Keratinocyte (primary cell): ENCODE measurements at regions not wholly inside any gene's neighbourhood (a gene's known extent, or its start where the extent isn't known, plus 50 kb on each side); places are given as distances from the start of the nearest gene placed in this dataset.

ENCODE experiments used
- DNase-seq: peaks from one replicate; pipeline ENCODE4 v3.0.0-alpha.2; 2011; ENCODE audit warnings: low read depth, missing footprints, low spot score
- FAIRE-seq: peaks from 2 replicates; lab custom pipeline; 2011; peaks lifted over from hg19 to GRCh38; lab: Jason Lieb, UNC
- H2AFZ ChIP-seq: 2 replicates; pipeline ENCODE4 v1.6.0; 2012; ENCODE audit warnings: low read length, control low read depth, inconsistent platforms; ENCODE audit not compliant: control insufficient read depth
- H3K27ac ChIP-seq: 2 replicates; pipeline ENCODE4 v1.5.1; 2011; ENCODE audit warnings: low read length; ENCODE audit not compliant: control insufficient read depth, insufficient read depth
- H3K27me3 ChIP-seq: 3 replicates; pipeline ENCODE4 v1.6.0; 2011; ENCODE audit warnings: low read length; ENCODE audit not compliant: control insufficient read depth, insufficient read depth; ENCODE audit errors: extremely low read depth
- H3K36me3 ChIP-seq, 2 experiments: 2 replicates in 1 of 2; 3 replicates in 1 of 2; pipeline ENCODE4 v1.5.1; 2011; ENCODE audit warnings: low read length in 2 of 2, mild to moderate bottlenecking in 1 of 2; ENCODE audit not compliant: control insufficient read depth in 2 of 2, insufficient read depth in 2 of 2; ENCODE audit errors: extremely low read depth in 1 of 2
- H3K4me1 ChIP-seq: 3 replicates; pipeline ENCODE4 v1.5.1; 2011; ENCODE audit warnings: low read length; ENCODE audit not compliant: control insufficient read depth, insufficient read depth; ENCODE audit errors: extremely low read depth
- H3K4me2 ChIP-seq: 3 replicates; pipeline ENCODE4 v1.6.0; 2011; ENCODE audit warnings: low read depth, low read length; ENCODE audit not compliant: control insufficient read depth, insufficient read depth; ENCODE audit errors: extremely low read depth
- H3K4me3 ChIP-seq, 3 experiments: fragments of 200-600 bp in 1 of 3; sonication (generic) in 1 of 3; 2 replicates in 2 of 3; 3 replicates in 1 of 3; pipeline ENCODE4 v1.5.1; 2011 to 2016; ENCODE audit warnings: low read length in 3 of 3, mild to moderate bottlenecking in 3 of 3, control low read depth in 2 of 3, inconsistent platforms in 1 of 3, low read depth in 1 of 3, mixed read lengths in 1 of 3, mixed run types in 1 of 3, moderate library complexity in 1 of 3; ENCODE audit not compliant: control insufficient read depth in 2 of 3, insufficient read depth in 2 of 3; ENCODE audit errors: extremely low read depth in 1 of 3
- H3K79me2 ChIP-seq: 2 replicates; pipeline ENCODE4 v1.6.0; 2012; ENCODE audit warnings: low read length; ENCODE audit not compliant: control insufficient read depth, insufficient read depth
- H3K9ac ChIP-seq: 3 replicates; pipeline ENCODE4 v1.6.0; 2011; ENCODE audit warnings: low read length; ENCODE audit not compliant: control insufficient read depth, insufficient read depth; ENCODE audit errors: extremely low read depth
- H3K9me1 ChIP-seq: 3 replicates; pipeline ENCODE4 v1.6.0; 2011; ENCODE audit warnings: low read length; ENCODE audit not compliant: control insufficient read depth, insufficient read depth; ENCODE audit errors: extremely low read depth
- H3K9me3 ChIP-seq: 2 replicates; pipeline ENCODE4 v1.5.1; 2012; ENCODE audit warnings: low read depth, low read length; ENCODE audit not compliant: control insufficient read depth
- H4K20me1 ChIP-seq: 3 replicates; pipeline ENCODE4 v1.6.0; 2011; ENCODE audit warnings: low read length; ENCODE audit not compliant: control insufficient read depth, insufficient read depth; ENCODE audit errors: extremely low read depth
- EZH2 ChIP-seq: IDR thresholded peaks from one replicate; pipeline ENCODE4 v1.6.1; 2012; ENCODE audit warnings: inconsistent platforms, mild to moderate bottlenecking, low read length, moderate library complexity
- dilution Hi-C: fragments of 300-500 bp; cut with MboI; formaldehyde crosslinking; loops from one replicate; pipeline ENCODE4 v1.7.0; 2020; ENCODE audit warnings: low sequenced_read_pairs; ENCODE audit not compliant: extremely low pct_ligation_motif_present
- TF ChIP-seq, protein P1 (sequence below), 3 experiments: IDR thresholded peaks in 1 of 3; conservative IDR thresholded peaks in 1 of 3; optimal IDR thresholded peaks in 1 of 3; 2 replicates in 2 of 3; 3 replicates in 1 of 3; pipeline versions ENCODE3 to v1.5.1; 2011; ENCODE audit warnings: low read length in 3 of 3, mild to moderate bottlenecking in 3 of 3, moderate library complexity in 2 of 3, control low read depth in 1 of 3, inconsistent platforms in 1 of 3; ENCODE audit not compliant: insufficient read depth in 2 of 3; ENCODE audit errors: extremely low read depth in 1 of 3

DNA sequence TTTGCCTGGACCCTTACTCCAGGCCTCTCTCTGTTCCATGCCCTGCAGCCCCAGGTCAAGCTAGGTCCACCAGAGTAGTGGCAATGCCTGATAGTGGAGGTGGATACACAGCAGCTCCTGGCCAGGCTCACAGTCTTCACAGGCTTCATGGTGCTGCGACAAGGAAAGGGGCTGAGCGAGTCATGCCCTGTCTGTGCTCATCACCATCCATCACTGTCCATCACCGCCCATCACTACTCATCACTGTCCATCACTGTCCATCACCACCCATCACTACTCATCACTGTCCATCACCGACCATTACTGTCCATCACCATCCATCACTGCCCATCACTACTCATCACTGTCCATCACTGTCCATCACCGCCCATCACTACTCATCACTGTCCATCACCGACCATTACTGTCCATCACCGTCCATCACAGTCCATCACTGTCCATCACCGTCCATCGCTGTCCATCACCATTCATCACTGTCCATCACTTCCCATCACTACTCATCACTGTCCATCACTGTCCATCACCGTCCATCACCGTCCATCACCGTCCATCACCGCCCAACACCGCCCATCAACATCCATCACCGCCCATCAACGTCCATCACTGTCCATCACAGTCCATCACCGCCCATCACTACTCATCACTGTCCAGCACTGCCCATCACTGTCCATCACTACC is 57.1 kb upstream of the OTOS start:
- Histone ChIP-seq H3K4me1 (no peaks in the 10 kb centered on the region), H3K4me2 (no peak overlapping the region), H3K27me3 (peaks cover 45% of the 10 kb centered on the region), H3K9me3 (no peaks in the 10 kb centered on the region), H3K4me3 (no peak overlapping the region), H3K27ac (no peak overlapping the region), H3K36me3 (no peaks in the 10 kb centered on the region), H3K9me1 (no peaks in the 10 kb centered on the region), H3K9ac (no peak overlapping the region), H3K79me2 (no peaks in the 10 kb centered on the region), H2AFZ (no peak overlapping the region), H4K20me1 (no peaks in the 10 kb centered on the region)
- no peak for DNase-seq
- no peak for FAIRE-seq
- no peak for TF ChIP-seq EZH2
- TF ChIP-seq, protein P1, sequence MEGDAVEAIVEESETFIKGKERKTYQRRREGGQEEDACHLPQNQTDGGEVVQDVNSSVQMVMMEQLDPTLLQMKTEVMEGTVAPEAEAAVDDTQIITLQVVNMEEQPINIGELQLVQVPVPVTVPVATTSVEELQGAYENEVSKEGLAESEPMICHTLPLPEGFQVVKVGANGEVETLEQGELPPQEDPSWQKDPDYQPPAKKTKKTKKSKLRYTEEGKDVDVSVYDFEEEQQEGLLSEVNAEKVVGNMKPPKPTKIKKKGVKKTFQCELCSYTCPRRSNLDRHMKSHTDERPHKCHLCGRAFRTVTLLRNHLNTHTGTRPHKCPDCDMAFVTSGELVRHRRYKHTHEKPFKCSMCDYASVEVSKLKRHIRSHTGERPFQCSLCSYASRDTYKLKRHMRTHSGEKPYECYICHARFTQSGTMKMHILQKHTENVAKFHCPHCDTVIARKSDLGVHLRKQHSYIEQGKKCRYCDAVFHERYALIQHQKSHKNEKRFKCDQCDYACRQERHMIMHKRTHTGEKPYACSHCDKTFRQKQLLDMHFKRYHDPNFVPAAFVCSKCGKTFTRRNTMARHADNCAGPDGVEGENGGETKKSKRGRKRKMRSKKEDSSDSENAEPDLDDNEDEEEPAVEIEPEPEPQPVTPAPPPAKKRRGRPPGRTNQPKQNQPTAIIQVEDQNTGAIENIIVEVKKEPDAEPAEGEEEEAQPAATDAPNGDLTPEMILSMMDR (optimal IDR thresholded peaks at IDR 0.05 in 1 of 3, IDR thresholded peaks at IDR 0.05 in 1 of 3, conservative IDR thresholded peaks at IDR 0.05 in 1 of 3; ENCODE audit: extremely low read depth in 1 of 3, insufficient read depth in 2 of 3, low read length in 3 of 3), result no peak
- dilution Hi-C loops, result no loop called here

DNA sequence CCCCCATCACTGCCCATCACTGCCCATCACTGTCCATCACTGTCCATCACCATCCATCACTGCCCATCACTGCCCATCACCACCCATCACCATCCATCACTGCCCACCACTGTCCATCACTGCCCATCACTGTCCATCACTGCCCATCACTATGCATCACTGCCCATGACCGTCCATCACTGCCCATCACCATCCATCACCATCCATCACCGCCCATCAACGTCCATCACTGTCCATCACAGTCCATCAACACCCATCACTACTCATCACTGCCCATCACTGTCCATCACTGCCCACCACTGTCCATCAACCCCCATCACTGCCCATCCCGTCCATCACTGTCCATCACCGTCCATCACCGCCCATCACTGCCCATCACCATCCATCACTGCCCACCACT is 57.8 kb upstream of the OTOS start:
- DNase-seq, result no peak
- Histone ChIP-seq H3K9ac (no peak overlapping the region), H2AFZ (no peak overlapping the region), H3K36me3 (no peaks in the 10 kb centered on the region), H3K9me3 (no peaks in the 10 kb centered on the region), H3K4me2 (no peak overlapping the region), H3K27ac (no peak overlapping the region), H4K20me1 (no peaks in the 10 kb centered on the region), H3K4me1 (no peaks in the 10 kb centered on the region), H3K9me1 (no peaks in the 10 kb centered on the region), H3K27me3 (peaks cover 51% of the 10 kb centered on the region), H3K4me3 (no peak overlapping the region), H3K79me2 (no peaks in the 10 kb centered on the region)
- dilution Hi-C loops, result no loop called here
- TF ChIP-seq, protein P1 (optimal IDR thresholded peaks at IDR 0.05 in 1 of 3, IDR thresholded peaks at IDR 0.05 in 1 of 3, conservative IDR thresholded peaks at IDR 0.05 in 1 of 3; ENCODE audit: extremely low read depth in 1 of 3, insufficient read depth in 2 of 3, low read length in 3 of 3), result no peak
- no peak for TF ChIP-seq EZH2
- no peak for FAIRE-seq
